Mesothelial cell of epicardium (in vitro differentiated cells): ENCODE measurements at regions not wholly inside any gene's neighbourhood (a gene's known extent, or its start where the extent isn't known, plus 50 kb on each side); places are given as distances from the start of the nearest gene placed in this dataset.
A peak's percentile ranks its signal among the peaks of the same experiment; 100 is the strongest.

Experiments used
- DNase-seq, 2 experiments: peaks; one replicate each; pipeline ENCODE4 v3.0.0; 2021; ENCODE audit warnings: low spot score in 2 of 2; ENCODE audit not compliant: unreplicated experiment in 2 of 2
- H3K27ac Mint-ChIP-seq: 2 replicates; pipeline ENCODE4 v1.8.0; 2021; ENCODE audit warnings: mixed read lengths
- H3K27me3 Mint-ChIP-seq: 2 replicates; pipeline ENCODE4 v1.8.0; 2021; ENCODE audit warnings: low read depth, mixed read lengths
- H3K36me3 Mint-ChIP-seq: 2 replicates; pipeline ENCODE4 v1.8.0; 2021; ENCODE audit warnings: mixed read lengths
- H3K4me1 Mint-ChIP-seq: 2 replicates; pipeline ENCODE4 v1.8.0; 2021; ENCODE audit warnings: mixed read lengths
- H3K4me3 Mint-ChIP-seq: 2 replicates; pipeline ENCODE4 v1.8.0; 2021; ENCODE audit warnings: mild to moderate bottlenecking, moderate library complexity, mixed read lengths
- H3K9me3 Mint-ChIP-seq: 2 replicates; pipeline ENCODE4 v1.8.0; 2021; ENCODE audit warnings: mixed read lengths
- TF ChIP-seq, protein P1 (sequence below): fragments of 200-600 bp; sonication (generic); IDR thresholded peaks from one replicate; pipeline ENCODE4 v1.5.0; 2021; ENCODE audit warnings: antibody characterized with exemption; ENCODE audit not compliant: unreplicated experiment

DNA sequence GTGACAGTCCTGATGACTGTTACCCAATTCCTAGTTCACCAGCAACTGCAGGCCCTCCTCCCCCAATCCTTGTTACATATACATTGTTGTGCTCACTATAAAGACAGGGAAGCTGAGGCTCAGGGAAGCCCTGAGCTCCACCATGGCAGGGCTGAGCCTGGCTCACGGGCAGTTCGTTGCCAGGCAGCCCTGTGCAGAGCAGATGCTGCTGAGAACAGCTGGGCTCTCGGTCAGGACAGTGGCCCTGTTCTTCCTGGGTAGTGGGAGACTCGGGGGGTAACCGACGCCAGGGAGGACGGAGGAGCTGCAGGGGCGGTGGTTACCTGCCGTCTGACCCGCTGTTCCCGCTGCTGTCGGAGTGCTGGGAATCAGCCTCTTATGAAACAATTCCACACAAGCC lies 80.9 kb upstream of the ZNF469 start:
- Mint-ChIP-seq H3K27me3 (no peaks in the 10 kb centered on the region), H3K4me1 (peaks cover 51% of the 10 kb centered on the region), H3K4me3 (no peak overlapping the region), H3K9me3 (no peaks in the 10 kb centered on the region), H3K36me3 (peaks cover 2% of the 10 kb centered on the region), H3K27ac (no peak overlapping the region)
- TF ChIP-seq, protein P1, sequence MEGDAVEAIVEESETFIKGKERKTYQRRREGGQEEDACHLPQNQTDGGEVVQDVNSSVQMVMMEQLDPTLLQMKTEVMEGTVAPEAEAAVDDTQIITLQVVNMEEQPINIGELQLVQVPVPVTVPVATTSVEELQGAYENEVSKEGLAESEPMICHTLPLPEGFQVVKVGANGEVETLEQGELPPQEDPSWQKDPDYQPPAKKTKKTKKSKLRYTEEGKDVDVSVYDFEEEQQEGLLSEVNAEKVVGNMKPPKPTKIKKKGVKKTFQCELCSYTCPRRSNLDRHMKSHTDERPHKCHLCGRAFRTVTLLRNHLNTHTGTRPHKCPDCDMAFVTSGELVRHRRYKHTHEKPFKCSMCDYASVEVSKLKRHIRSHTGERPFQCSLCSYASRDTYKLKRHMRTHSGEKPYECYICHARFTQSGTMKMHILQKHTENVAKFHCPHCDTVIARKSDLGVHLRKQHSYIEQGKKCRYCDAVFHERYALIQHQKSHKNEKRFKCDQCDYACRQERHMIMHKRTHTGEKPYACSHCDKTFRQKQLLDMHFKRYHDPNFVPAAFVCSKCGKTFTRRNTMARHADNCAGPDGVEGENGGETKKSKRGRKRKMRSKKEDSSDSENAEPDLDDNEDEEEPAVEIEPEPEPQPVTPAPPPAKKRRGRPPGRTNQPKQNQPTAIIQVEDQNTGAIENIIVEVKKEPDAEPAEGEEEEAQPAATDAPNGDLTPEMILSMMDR, result no peak
- no peak for DNase-seq

DNA sequence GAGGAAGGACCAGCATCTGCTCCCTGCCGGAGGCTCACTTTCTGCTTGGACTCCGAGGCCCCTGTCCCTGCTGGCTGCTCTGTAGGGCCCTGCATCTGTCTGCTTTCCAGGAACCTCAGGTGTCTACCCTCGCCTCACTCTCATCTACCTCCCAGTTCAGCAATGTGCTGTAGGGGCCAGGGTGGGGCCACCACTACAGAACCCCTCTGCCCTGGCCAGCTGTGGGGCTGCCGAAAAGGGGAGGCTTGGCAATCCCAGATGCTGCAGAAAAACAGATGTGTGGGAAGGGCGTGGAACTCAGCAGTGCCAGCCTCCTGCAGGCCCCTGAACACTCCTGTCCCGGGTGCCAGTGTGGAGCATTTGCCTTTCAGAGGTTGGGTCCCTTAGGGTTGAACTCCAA lies 80.1 kb upstream of the ZNF469 start:
- no peak for DNase-seq
- H3K27ac Mint-ChIP-seq, result no peak overlapping the region
- H3K27me3 Mint-ChIP-seq, result no peaks in the 10 kb centered on the region
- H3K4me1 Mint-ChIP-seq, result peaks cover 46% of the 10 kb centered on the region
- TF ChIP-seq, protein P1, result no peak
- peaks cover 2% of the 10 kb centered on the region for H3K36me3 Mint-ChIP-seq
- H3K9me3 Mint-ChIP-seq, result peaks cover 3% of the 10 kb centered on the region
- no peak overlapping the region for H3K4me3 Mint-ChIP-seq

GRCh38 chr16:88303405-88303804 lies 79.4 kb upstream of the ZNF469 start:
- peaks cover 2% of the 10 kb centered on the region for H3K36me3 Mint-ChIP-seq
- TF ChIP-seq, protein P1, result no peak
- DNase-seq, result no peak
- no peak overlapping the region for H3K4me3 Mint-ChIP-seq
- peak overlapping the region; percentile 72 for H3K27ac Mint-ChIP-seq
- H3K9me3 Mint-ChIP-seq, result peaks cover 9% of the 10 kb centered on the region
- peaks cover 39% of the 10 kb centered on the region for H3K4me1 Mint-ChIP-seq
- H3K27me3 Mint-ChIP-seq, result no peaks in the 10 kb centered on the region

DNA sequence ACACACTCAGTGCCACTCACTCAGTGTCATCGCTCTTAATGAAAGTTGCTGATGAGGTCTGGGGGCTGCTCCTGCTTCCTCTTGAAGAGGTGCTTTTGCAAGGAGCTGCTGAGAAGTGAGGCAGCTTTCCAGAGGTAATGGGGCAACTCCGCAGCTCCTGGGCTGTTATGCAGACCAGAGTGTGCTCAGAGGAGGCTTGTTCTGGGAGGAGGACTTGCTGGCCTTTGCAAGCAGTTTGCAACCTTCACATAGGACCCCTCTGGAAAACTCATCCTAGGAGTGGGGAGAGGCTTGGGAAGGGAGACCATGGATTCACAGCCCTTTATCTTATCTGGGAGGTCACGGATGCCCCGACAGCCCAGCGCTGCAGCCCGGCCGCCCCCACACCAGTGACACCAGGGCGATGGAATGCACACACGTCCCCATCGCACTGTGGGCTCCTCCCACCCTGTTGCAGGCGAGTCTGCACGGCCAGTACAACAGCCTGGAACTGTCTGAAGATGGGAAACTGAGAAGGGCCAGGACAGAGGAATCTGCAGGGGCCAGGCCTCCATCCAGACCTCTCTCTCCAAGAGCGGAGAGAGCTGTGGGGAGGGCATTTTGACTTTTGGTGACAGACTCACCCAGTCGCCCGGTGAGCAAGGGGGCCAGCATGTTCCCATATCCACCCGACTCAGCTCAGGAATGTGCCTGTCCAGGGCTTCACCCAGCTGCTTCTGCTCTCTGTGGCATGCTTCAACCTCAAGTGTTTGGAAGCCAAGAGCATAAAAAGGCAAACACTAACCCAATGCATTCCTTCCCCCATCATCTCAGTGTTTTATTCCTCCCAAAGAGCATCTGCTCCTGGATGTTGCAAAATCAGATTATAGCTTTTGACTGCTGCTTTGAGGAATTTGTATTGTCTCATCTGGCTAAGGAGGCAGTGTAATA lies 78.6 kb upstream of the ZNF469 start:
- Mint-ChIP-seq H3K9me3 (peaks cover 9% of the 10 kb centered on the region), H3K27ac (peak overlapping the region; percentile 72), H3K4me1 (peaks cover 34% of the 10 kb centered on the region), H3K36me3 (peaks cover 2% of the 10 kb centered on the region), H3K4me3 (no peak overlapping the region), H3K27me3 (no peaks in the 10 kb centered on the region)
- TF ChIP-seq, protein P1, result no peak
- DNase-seq, result peak in 1 of 2 experiments; percentile 55

DNA sequence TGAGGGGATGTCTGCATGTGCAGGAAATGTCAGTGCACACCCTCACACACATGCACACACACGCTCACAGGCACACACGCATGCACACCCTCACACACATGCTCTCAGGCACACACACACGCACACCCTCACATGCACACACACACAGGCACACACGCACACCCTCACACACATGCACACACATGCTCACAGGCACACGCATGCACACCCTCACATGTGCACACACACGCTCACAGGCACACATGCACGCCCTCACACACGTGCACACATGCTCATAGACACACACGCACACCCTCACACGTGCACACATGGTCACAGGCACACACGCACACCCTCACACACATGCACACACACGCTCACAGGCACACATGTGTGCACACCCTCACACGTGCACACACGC lies 77.6 kb upstream of the ZNF469 start:
- Mint-ChIP-seq H3K4me1 (peaks cover 34% of the 10 kb centered on the region), H3K27ac (peak overlapping the region; percentile 72), H3K36me3 (peaks cover 2% of the 10 kb centered on the region), H3K4me3 (no peak overlapping the region), H3K9me3 (peaks cover 9% of the 10 kb centered on the region), H3K27me3 (no peaks in the 10 kb centered on the region)
- no peak for DNase-seq
- TF ChIP-seq, protein P1, result no peak
